DOHH2 (cell line): ENCODE measurements at regions not wholly inside any gene's neighbourhood (a gene's known extent, or its start where the extent isn't known, plus 50 kb on each side); places are given as distances from the start of the nearest gene placed in this dataset.

ENCODE experiments used
- H3F3A ChIP-seq: fragments of 200-600 bp; sonication (generic), shearing (Covaris generic); 2 replicates; pipeline ENCODE4 v1.6.0; 2016; ENCODE audit warnings: antibody characterized with exemption, mild to moderate bottlenecking; ENCODE audit not compliant: control insufficient read depth, insufficient read depth
- H3K27ac ChIP-seq: fragments of 200-600 bp; sonication (generic); 2 replicates; pipeline ENCODE4 v1.5.1; 2014; ENCODE audit warnings: low read depth, mild to moderate bottlenecking, low read length, moderate library complexity
- H3K27me3 ChIP-seq: fragments of 200-600 bp; sonication (generic); 2 replicates; pipeline ENCODE4 v1.6.1; 2014; ENCODE audit warnings: mild to moderate bottlenecking, low read length, mixed read lengths; ENCODE audit not compliant: control insufficient read depth
- H3K36me3 ChIP-seq: fragments of 200-600 bp; sonication (generic); 2 replicates; pipeline ENCODE4 v1.6.1; 2014; ENCODE audit warnings: mild to moderate bottlenecking, low read length, moderate library complexity, mixed read lengths; ENCODE audit not compliant: control insufficient read depth
- H3K4me1 ChIP-seq: fragments of 200-600 bp; sonication (generic); 2 replicates; pipeline ENCODE4 v1.6.1; 2014; ENCODE audit warnings: mild to moderate bottlenecking, low read length, mixed read lengths; ENCODE audit not compliant: control insufficient read depth
- H3K4me2 ChIP-seq: fragments of 200-600 bp; sonication (generic); 2 replicates; pipeline ENCODE4 v1.6.0; 2014; ENCODE audit warnings: mild to moderate bottlenecking, low read length, moderate library complexity
- H3K4me3 ChIP-seq: fragments of 200-600 bp; sonication (generic); 2 replicates; pipeline ENCODE4 v1.5.1; 2014; ENCODE audit warnings: mild to moderate bottlenecking, low read length, mixed read lengths
- H3K79me2 ChIP-seq: fragments of 200-600 bp; sonication (generic); 2 replicates; pipeline ENCODE4 v1.6.1; 2014; ENCODE audit warnings: mild to moderate bottlenecking, low read length, mixed read lengths; ENCODE audit not compliant: control insufficient read depth
- H3K9me2 ChIP-seq: fragments of 200-600 bp; sonication (generic); replicated peaks from 2 replicates; pipeline ENCODE4 v1.6.1; 2014; ENCODE audit warnings: mild to moderate bottlenecking, low read length, mixed read lengths; ENCODE audit not compliant: control insufficient read depth
- H3K9me3 ChIP-seq: fragments of 200-600 bp; sonication (generic); 2 replicates; pipeline ENCODE4 v1.6.1; 2014; ENCODE audit warnings: antibody characterized with exemption, low read length, mixed read lengths; ENCODE audit not compliant: control insufficient read depth, insufficient read depth
- H4K20me1 ChIP-seq: fragments of 200-600 bp; sonication (generic); 2 replicates; pipeline ENCODE4 v1.6.0; 2014; ENCODE audit warnings: low read depth, mild to moderate bottlenecking, antibody characterized with exemption, low read length, moderate library complexity; ENCODE audit not compliant: control insufficient read depth, insufficient read depth
- EZH2phosphoT487 ChIP-seq: fragments of 200-600 bp; sonication (generic); IDR thresholded peaks from 2 replicates; pipeline ENCODE4 v1.6.1; 2017; ENCODE audit warnings: borderline replicate concordance, mild to moderate bottlenecking, antibody characterized with exemption, low read length, moderate library complexity, mixed read lengths
- TF ChIP-seq, protein P1 (sequence below): fragments of 200-600 bp; sonication (generic); IDR thresholded peaks from one replicate; pipeline ENCODE4 v1.5.1; 2014; ENCODE audit warnings: antibody characterized with exemption, mild to moderate bottlenecking, low read depth, low read length; ENCODE audit not compliant: poor library complexity, severe bottlenecking

DNA sequence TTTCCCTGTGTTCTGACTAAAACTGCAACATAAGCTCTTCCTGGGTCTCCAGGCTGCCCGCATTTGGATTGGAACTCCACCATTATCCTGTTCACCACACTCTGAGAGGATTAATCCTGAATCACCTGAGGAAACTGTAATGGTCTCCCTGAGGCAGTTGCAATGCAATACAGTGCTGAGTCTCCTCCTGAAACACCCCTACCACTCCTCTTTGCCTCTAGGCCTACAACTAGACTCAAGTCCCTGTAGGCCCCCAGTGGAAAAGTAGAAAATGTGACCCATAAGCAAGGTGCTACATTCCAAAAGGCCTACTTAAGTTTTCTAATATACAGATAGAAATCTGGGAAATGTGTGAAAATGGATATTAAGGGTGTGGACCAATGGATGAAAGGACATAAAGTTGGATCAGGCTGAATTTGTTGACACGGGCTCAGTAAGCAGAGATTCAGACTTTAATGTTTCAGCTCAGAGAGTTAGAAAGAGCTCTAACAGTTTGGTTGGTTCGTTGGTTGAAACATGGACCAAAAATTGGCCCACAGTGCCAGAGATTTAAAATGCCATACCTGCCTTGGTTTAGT lies 222.3 kb upstream of the ZC3H15 start:
- H3K27me3 ChIP-seq = no peaks in the 10 kb centered on the region
- TF ChIP-seq, protein P1, sequence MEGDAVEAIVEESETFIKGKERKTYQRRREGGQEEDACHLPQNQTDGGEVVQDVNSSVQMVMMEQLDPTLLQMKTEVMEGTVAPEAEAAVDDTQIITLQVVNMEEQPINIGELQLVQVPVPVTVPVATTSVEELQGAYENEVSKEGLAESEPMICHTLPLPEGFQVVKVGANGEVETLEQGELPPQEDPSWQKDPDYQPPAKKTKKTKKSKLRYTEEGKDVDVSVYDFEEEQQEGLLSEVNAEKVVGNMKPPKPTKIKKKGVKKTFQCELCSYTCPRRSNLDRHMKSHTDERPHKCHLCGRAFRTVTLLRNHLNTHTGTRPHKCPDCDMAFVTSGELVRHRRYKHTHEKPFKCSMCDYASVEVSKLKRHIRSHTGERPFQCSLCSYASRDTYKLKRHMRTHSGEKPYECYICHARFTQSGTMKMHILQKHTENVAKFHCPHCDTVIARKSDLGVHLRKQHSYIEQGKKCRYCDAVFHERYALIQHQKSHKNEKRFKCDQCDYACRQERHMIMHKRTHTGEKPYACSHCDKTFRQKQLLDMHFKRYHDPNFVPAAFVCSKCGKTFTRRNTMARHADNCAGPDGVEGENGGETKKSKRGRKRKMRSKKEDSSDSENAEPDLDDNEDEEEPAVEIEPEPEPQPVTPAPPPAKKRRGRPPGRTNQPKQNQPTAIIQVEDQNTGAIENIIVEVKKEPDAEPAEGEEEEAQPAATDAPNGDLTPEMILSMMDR = no peak
- no peak for TF ChIP-seq EZH2phosphoT487

DNA sequence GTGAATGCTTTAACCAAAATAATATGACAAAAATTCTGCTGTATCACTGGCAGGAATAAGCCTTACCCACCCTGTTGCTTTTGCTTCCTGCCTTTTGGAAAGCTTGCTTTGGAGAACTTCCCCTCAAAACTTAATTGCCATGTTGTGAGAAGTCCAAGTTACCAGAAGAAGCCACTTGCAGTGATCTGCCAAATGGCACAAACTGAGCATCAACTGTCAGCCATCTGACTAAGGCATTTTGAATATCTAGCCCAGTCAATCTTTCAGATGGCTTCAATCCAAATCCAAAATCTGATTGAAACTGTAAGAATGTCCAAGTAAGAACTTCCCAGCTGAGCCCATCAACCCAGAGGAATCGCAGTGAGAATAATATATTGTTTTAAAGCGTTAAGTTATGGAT lies 216.5 kb upstream of the ZC3H15 start:
- TF ChIP-seq, protein P1 = no peak
- TF ChIP-seq EZH2phosphoT487 = no peak
- no peaks in the 10 kb centered on the region for H3K36me3 ChIP-seq
- H3K9me3 ChIP-seq = no peaks in the 10 kb centered on the region
- no peak overlapping the region for H3K4me2 ChIP-seq
- H3K79me2 ChIP-seq = no peaks in the 10 kb centered on the region
- H3K9me2 ChIP-seq = no peaks in the 10 kb centered on the region
- H3K27me3 ChIP-seq = no peaks in the 10 kb centered on the region
- no peaks in the 10 kb centered on the region for H3K4me1 ChIP-seq
- H3K4me3 ChIP-seq = no peak overlapping the region
- H3F3A ChIP-seq = no peaks in the 10 kb centered on the region
- no peak overlapping the region for H3K27ac ChIP-seq
- no peaks in the 10 kb centered on the region for H4K20me1 ChIP-seq

More for the DNA sequence above, 222.3 kb upstream of the ZC3H15 start:
- Histone ChIP-seq H3K79me2 (no peaks in the 10 kb centered on the region), H4K20me1 (no peaks in the 10 kb centered on the region), H3F3A (no peaks in the 10 kb centered on the region), H3K9me3 (no peaks in the 10 kb centered on the region), H3K36me3 (no peaks in the 10 kb centered on the region), H3K4me2 (no peak overlapping the region), H3K4me1 (no peaks in the 10 kb centered on the region), H3K4me3 (no peak overlapping the region), H3K9me2 (no peaks in the 10 kb centered on the region), H3K27ac (no peak overlapping the region)

DNA sequence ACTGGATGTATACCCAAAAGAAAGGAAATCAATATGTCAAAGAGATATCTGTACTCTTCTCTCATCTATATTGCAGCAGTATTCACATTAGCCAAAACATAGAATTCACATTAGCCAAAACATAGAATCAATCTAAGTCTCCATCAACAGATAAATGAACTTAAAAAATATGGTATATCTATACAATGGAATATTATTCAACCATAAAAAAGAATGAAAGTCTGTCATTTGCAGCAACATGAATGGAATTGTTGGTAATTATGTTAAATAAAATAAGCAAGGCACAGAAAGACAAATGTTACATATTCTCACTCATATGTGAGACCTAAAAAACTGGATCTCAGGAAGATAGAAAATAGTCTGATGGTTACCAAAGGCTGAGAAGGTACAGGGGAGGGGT lies 212.1 kb upstream of the ZC3H15 start:
- H3K4me2 ChIP-seq = no peak overlapping the region
- H3K27me3 ChIP-seq = no peaks in the 10 kb centered on the region
- H3K36me3 ChIP-seq = no peaks in the 10 kb centered on the region
- no peaks in the 10 kb centered on the region for H3K4me1 ChIP-seq
- H3F3A ChIP-seq = no peaks in the 10 kb centered on the region
- no peaks in the 10 kb centered on the region for H3K9me3 ChIP-seq
- H3K79me2 ChIP-seq = no peaks in the 10 kb centered on the region
- no peak overlapping the region for H3K27ac ChIP-seq
- H3K9me2 ChIP-seq = no peaks in the 10 kb centered on the region
- no peaks in the 10 kb centered on the region for H4K20me1 ChIP-seq
- TF ChIP-seq EZH2phosphoT487 = no peak
- TF ChIP-seq, protein P1 = no peak
- no peak overlapping the region for H3K4me3 ChIP-seq
